ENCODE measurements at regions not wholly inside any gene's neighbourhood (a gene's known extent, or its start where the extent isn't known, plus 50 kb on each side); places are given as distances from the start of the nearest gene placed in this dataset.

DNA sequence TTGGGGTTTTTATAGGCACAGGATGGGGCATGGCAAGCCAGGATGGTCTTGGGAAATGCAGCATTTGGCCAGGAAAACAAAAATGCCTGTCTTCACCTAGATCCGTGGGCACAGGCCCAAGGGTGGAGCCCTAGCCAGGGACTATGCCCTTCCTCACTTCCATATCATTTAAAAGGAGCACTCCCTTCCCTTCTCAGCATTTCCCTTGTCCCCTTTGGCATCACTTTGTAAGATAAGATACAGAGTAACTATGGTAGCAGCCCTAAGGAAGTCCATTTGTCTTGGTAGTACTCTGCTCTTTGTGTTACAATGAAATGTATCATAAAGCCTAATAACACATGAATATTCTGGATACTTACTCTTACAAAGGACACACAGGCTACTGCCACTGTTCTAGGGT, 1092.6 kb upstream of the TENM4 start:
- Histone ChIP-seq H3K27ac (no peak overlapping the region), H3K27me3 (replicated peaks) (no peaks in the 10 kb centered on the region), H3K36me3 (replicated peaks) (no peaks in the 10 kb centered on the region), H3K4me3 (ENCODE audit: low read depth, low read length) (no peak overlapping the region)
- TF ChIP-seq CTCF (IDR thresholded peaks at IDR 0.05; ENCODE audit: low read depth, low read length, missing control alignments) = no peak
- no peak for DNase-seq
- in situ Hi-C loops (cut with HindIII; ENCODE audit: low pct_ligation_motif_present, low sequenced_read_pairs) = no loop called here

GRCh38 chr11:80532633-80533232, 1091.9 kb upstream of the TENM4 start:
- no peaks in the 10 kb centered on the region for H3K27me3 ChIP-seq (replicated peaks)
- no peak for TF ChIP-seq CTCF (IDR thresholded peaks at IDR 0.05; ENCODE audit: low read depth, low read length, missing control alignments)
- no peaks in the 10 kb centered on the region for H3K36me3 ChIP-seq (replicated peaks)
- no peak overlapping the region for H3K4me3 ChIP-seq (ENCODE audit: low read depth, low read length)
- no peak for DNase-seq
- no peak overlapping the region for H3K27ac ChIP-seq
- in situ Hi-C loops (cut with HindIII; ENCODE audit: low pct_ligation_motif_present, low sequenced_read_pairs) = no loop called here

GRCh38 chr11:80529726-80530125, 1088.9 kb upstream of the TENM4 start:
- no peak overlapping the region for H3K4me3 ChIP-seq (ENCODE audit: low read depth, low read length)
- no peak for DNase-seq
- no peak for TF ChIP-seq CTCF (IDR thresholded peaks at IDR 0.05; ENCODE audit: low read depth, low read length, missing control alignments)
- no peaks in the 10 kb centered on the region for H3K36me3 ChIP-seq (replicated peaks)
- no peaks in the 10 kb centered on the region for H3K27me3 ChIP-seq (replicated peaks)
- in situ Hi-C loops (cut with HindIII; ENCODE audit: low pct_ligation_motif_present, low sequenced_read_pairs) = no loop called here
- H3K27ac ChIP-seq = no peak overlapping the region

GRCh38 chr11:80525663-80526405, 1085.0 kb upstream of the TENM4 start:
- no peak overlapping the region for H3K4me3 ChIP-seq (ENCODE audit: low read depth, low read length)
- in situ Hi-C loops (cut with HindIII; ENCODE audit: low pct_ligation_motif_present, low sequenced_read_pairs) = no loop called here
- TF ChIP-seq CTCF (IDR thresholded peaks at IDR 0.05; ENCODE audit: low read depth, low read length, missing control alignments) = no peak
- DNase-seq = no peak
- no peaks in the 10 kb centered on the region for H3K36me3 ChIP-seq (replicated peaks)
- H3K27ac ChIP-seq = no peak overlapping the region
- no peaks in the 10 kb centered on the region for H3K27me3 ChIP-seq (replicated peaks)

- Histone ChIP-seq H3K27ac (no peak overlapping the region), H3K27me3 (replicated peaks) (no peaks in the 10 kb centered on the region), H3K4me3 (ENCODE audit: low read depth, low read length) (no peak overlapping the region), H3K36me3 (replicated peaks) (no peaks in the 10 kb centered on the region)
- in situ Hi-C loops (cut with HindIII; ENCODE audit: low pct_ligation_motif_present, low sequenced_read_pairs) = no loop called here
- TF ChIP-seq CTCF (IDR thresholded peaks at IDR 0.05; ENCODE audit: low read depth, low read length, missing control alignments) = no peak
- DNase-seq = no peak
These were observed 1083.5 kb upstream of the TENM4 start for GRCh38 chr11:80524349-80524748.

Data from brain microvascular endothelial cell (primary cell).